ENCODE measurements at regions not wholly inside any gene's neighbourhood (a gene's known extent, or its start where the extent isn't known, plus 50 kb on each side); places are given as distances from the start of the nearest gene placed in this dataset.

GRCh38 chr5:68433526-68433922 is 218.0 kb downstream of the PIK3R1 start:
- Histone ChIP-seq H2AFZ (peak overlapping the region; percentile 80; the same call in 1 of the 2 replicates), H3K36me3 (ENCODE audit: insufficient read depth) (no peaks in the 10 kb centered on the region), H3K27me3 (ENCODE audit: insufficient read depth) (no peaks in the 10 kb centered on the region), H3K4me3 (no peak overlapping the region), H3F3A (replicated peaks; ENCODE audit: low read depth) (no peaks in the 10 kb centered on the region), H3K79me2 (replicated peaks; ENCODE audit: insufficient read depth) (no peaks in the 10 kb centered on the region), H4K20me1 (replicated peaks; ENCODE audit: insufficient read depth) (no peaks in the 10 kb centered on the region), H3K4me2 (no peak overlapping the region), H3K9me2 (ENCODE audit: insufficient read depth) (no peaks in the 10 kb centered on the region; the same call in 1 of the 2 replicates), H3K27ac (ENCODE audit: low read depth) (no peak overlapping the region), H3K4me1 (ENCODE audit: insufficient read depth) (no peaks in the 10 kb centered on the region)
- Mint-ChIP-seq H3K4me1 (no peaks in the 10 kb centered on the region), H3K9me3 (no peaks in the 10 kb centered on the region), H3K4me3 (no peak overlapping the region), H3K27me3 (ENCODE audit: insufficient read depth, low read depth, poor library complexity) (peaks cover 6% of the 10 kb centered on the region), H3K36me3 (ENCODE audit: low read depth) (no peaks in the 10 kb centered on the region), H3K27ac (no peak overlapping the region)
- TF ChIP-seq, protein P1, sequence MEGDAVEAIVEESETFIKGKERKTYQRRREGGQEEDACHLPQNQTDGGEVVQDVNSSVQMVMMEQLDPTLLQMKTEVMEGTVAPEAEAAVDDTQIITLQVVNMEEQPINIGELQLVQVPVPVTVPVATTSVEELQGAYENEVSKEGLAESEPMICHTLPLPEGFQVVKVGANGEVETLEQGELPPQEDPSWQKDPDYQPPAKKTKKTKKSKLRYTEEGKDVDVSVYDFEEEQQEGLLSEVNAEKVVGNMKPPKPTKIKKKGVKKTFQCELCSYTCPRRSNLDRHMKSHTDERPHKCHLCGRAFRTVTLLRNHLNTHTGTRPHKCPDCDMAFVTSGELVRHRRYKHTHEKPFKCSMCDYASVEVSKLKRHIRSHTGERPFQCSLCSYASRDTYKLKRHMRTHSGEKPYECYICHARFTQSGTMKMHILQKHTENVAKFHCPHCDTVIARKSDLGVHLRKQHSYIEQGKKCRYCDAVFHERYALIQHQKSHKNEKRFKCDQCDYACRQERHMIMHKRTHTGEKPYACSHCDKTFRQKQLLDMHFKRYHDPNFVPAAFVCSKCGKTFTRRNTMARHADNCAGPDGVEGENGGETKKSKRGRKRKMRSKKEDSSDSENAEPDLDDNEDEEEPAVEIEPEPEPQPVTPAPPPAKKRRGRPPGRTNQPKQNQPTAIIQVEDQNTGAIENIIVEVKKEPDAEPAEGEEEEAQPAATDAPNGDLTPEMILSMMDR (conservative IDR thresholded peaks at IDR 0.05; ENCODE audit: low read depth in 2 of 2) = no peak
- TF ChIP-seq ZNF114 (CRISPR knock-in tag; IDR thresholded peaks at IDR 0.05) (no peak), JUNB (IDR thresholded peaks at IDR 0.05; ENCODE audit: unreplicated experiment) (no peak), EZH2phosphoT487 (IDR thresholded peaks at IDR 0.05; ENCODE audit: unreplicated experiment) (no peak), REST (IDR thresholded peaks at IDR 0.05; ENCODE audit: unreplicated experiment) (no peak), ETS1 (IDR thresholded peaks at IDR 0.05) (no peak), NANOG (IDR thresholded peaks at IDR 0.05; ENCODE audit: borderline replicate concordance) (no peak), POLR2AphosphoS5 (IDR thresholded peaks at IDR 0.05; ENCODE audit: low read depth) (no peak), ZNF331 (CRISPR knock-in tag; IDR thresholded peaks at IDR 0.05; ENCODE audit: low read depth) (no peak), EZH2 (IDR thresholded peaks at IDR 0.05; ENCODE audit: low read depth, unreplicated experiment) (no peak), CREB1 (CRISPR knock-in tag; IDR thresholded peaks at IDR 0.05; ENCODE audit: low read depth) (no peak), STAT1 (IDR thresholded peaks at IDR 0.05; ENCODE audit: unreplicated experiment) (no peak)
- TF ChIP-seq, protein P2, sequence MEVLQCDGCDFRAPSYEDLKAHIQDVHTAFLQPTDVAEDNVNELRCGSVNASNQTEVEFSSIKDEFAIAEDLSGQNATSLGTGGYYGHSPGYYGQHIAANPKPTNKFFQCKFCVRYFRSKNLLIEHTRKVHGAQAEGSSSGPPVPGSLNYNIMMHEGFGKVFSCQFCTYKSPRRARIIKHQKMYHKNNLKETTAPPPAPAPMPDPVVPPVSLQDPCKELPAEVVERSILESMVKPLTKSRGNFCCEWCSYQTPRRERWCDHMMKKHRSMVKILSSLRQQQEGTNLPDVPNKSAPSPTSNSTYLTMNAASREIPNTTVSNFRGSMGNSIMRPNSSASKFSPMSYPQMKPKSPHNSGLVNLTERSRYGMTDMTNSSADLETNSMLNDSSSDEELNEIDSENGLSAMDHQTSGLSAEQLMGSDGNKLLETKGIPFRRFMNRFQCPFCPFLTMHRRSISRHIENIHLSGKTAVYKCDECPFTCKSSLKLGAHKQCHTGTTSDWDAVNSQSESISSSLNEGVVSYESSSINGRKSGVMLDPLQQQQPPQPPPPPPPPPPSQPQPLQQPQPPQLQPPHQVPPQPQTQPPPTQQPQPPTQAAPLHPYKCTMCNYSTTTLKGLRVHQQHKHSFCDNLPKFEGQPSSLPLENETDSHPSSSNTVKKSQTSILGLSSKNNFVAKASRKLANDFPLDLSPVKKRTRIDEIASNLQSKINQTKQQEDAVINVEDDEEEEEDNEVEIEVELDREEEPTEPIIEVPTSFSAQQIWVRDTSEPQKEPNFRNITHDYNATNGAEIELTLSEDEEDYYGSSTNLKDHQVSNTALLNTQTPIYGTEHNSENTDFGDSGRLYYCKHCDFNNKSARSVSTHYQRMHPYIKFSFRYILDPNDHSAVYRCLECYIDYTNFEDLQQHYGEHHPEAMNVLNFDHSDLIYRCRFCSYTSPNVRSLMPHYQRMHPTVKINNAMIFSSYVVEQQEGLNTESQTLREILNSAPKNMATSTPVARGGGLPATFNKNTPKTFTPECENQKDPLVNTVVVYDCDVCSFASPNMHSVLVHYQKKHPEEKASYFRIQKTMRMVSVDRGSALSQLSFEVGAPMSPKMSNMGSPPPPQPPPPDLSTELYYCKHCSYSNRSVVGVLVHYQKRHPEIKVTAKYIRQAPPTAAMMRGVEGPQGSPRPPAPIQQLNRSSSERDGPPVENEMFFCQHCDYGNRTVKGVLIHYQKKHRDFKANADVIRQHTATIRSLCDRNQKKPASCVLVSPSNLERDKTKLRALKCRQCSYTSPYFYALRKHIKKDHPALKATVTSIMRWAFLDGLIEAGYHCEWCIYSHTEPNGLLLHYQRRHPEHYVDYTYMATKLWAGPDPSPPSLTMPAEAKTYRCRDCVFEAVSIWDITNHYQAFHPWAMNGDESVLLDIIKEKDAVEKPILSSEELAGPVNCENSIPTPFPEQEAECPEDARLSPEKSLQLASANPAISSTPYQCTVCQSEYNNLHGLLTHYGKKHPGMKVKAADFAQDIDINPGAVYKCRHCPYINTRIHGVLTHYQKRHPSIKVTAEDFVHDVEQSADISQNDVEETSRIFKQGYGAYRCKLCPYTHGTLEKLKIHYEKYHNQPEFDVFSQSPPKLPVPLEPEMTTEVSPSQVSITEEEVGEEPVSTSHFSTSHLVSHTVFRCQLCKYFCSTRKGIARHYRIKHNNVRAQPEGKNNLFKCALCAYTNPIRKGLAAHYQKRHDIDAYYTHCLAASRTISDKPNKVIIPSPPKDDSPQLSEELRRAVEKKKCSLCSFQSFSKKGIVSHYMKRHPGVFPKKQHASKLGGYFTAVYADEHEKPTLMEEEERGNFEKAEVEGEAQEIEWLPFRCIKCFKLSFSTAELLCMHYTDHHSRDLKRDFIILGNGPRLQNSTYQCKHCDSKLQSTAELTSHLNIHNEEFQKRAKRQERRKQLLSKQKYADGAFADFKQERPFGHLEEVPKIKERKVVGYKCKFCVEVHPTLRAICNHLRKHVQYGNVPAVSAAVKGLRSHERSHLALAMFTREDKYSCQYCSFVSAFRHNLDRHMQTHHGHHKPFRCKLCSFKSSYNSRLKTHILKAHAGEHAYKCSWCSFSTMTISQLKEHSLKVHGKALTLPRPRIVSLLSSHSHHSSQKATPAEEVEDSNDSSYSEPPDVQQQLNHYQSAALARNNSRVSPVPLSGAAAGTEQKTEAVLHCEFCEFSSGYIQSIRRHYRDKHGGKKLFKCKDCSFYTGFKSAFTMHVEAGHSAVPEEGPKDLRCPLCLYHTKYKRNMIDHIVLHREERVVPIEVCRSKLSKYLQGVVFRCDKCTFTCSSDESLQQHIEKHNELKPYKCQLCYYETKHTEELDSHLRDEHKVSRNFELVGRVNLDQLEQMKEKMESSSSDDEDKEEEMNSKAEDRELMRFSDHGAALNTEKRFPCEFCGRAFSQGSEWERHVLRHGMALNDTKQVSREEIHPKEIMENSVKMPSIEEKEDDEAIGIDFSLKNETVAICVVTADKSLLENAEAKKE (CRISPR knock-in tag; IDR thresholded peaks at IDR 0.05) = no peak
- DNase-seq (ENCODE audit: low spot score) = no peak
- no peak for ATAC-seq

All from GM23338 (cell line).